Breast epithelium (tissue), 4 donors: ENCODE measurements at regions not wholly inside any gene's neighbourhood (a gene's known extent, or its start where the extent isn't known, plus 50 kb on each side); places are given as distances from the start of the nearest gene placed in this dataset.

Experiments used
- DNase-seq, 2 donors: peaks; one replicate each; pipeline ENCODE4 v3.0.0-alpha.2; 2019; ENCODE audit warnings: low spot score in 2 of 2
- H3K27ac ChIP-seq, 2 donors: fragments of 200-600 bp; sonication (generic) in 1 of 2; one replicate each; pipeline ENCODE4 v1.5.1; 2016 to 2019; ENCODE audit warnings: mild to moderate bottlenecking in 1 of 2
- H3K27me3 ChIP-seq, 2 donors: fragments of 200-600 bp; sonication (generic) in 1 of 2; one replicate each; pipeline versions ENCODE4 v1.5.1 to v1.6.0; 2017 to 2019; ENCODE audit warnings: control low read depth in 1 of 2, mild to moderate bottlenecking in 1 of 2
- H3K36me3 ChIP-seq: fragments of 200-600 bp; one replicate; pipeline ENCODE4 v1.5.1; 2019
- H3K4me1 ChIP-seq, 2 donors: fragments of 200-600 bp; sonication (generic); one replicate each; pipeline ENCODE4 v1.5.1; 2016 to 2019; ENCODE audit warnings: control low read depth in 1 of 2
- H3K4me3 ChIP-seq, 3 donors: fragments of 200-600 bp; sonication (generic); 1 replicate in 2 of 3; 2 replicates in 1 of 3; pipeline ENCODE4 v1.5.1; 2016 to 2019; ENCODE audit warnings: mild to moderate bottlenecking in 3 of 3, moderate library complexity in 2 of 3
- H3K9me3 ChIP-seq, 2 donors: fragments of 200-600 bp; sonication (generic) in 1 of 2; one replicate each; pipeline ENCODE4 v1.5.1; 2016 to 2019; ENCODE audit warnings: control low read depth in 1 of 2
- POLR2A ChIP-seq: fragments of 450-650 bp; IDR thresholded peaks from one replicate; pipeline ENCODE4 v1.6.1; 2016; ENCODE audit warnings: antibody characterized with exemption, mild to moderate bottlenecking, moderate library complexity
- POLR2AphosphoS5 ChIP-seq, 3 donors: sonication (generic); formaldehyde crosslinking; IDR thresholded peaks; one replicate each; pipeline ENCODE4 v1.6.1; 2017; ENCODE audit warnings: antibody characterized with exemption in 3 of 3
- intact Hi-C: fragments of 100-400 bp; cut with DNase I; formaldehyde crosslinking; loops from one replicate; pipeline ENCODE4 v1.15.1; 2023; ENCODE audit warnings: low total_unique reads
- TF ChIP-seq, protein P1 (sequence below), 3 donors: fragments of 450-650 bp; IDR thresholded peaks; one replicate each; pipeline ENCODE4 v1.5.1; 2016 to 2017; ENCODE audit warnings: antibody characterized with exemption in 3 of 3, mild to moderate bottlenecking in 3 of 3, moderate library complexity in 3 of 3

DNA sequence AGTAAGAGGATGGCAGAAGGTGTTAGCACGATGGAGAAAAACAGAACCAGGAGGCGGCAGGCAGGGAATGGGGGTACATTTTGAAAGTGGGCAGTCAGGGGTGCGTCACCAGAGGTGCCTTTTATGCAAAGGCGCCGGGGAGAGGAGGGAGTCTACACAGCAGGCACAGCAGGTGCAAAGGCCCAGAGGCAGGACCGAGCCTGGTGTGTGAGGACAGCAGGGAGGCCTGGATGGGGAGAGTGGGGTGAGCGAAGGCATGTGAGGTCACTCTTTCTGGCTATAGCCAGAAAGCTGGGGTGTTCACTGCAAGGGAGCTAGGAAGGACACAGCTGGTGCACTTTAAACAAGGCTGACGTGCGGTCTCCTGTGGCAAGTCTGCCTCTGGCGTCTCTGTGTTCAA lies 65.0 kb downstream of the NCOR2 start:
- TF ChIP-seq POLR2A: no peak
- no peak for TF ChIP-seq POLR2AphosphoS5 (IDR thresholded peaks at IDR 0.05)
- TF ChIP-seq, protein P1, sequence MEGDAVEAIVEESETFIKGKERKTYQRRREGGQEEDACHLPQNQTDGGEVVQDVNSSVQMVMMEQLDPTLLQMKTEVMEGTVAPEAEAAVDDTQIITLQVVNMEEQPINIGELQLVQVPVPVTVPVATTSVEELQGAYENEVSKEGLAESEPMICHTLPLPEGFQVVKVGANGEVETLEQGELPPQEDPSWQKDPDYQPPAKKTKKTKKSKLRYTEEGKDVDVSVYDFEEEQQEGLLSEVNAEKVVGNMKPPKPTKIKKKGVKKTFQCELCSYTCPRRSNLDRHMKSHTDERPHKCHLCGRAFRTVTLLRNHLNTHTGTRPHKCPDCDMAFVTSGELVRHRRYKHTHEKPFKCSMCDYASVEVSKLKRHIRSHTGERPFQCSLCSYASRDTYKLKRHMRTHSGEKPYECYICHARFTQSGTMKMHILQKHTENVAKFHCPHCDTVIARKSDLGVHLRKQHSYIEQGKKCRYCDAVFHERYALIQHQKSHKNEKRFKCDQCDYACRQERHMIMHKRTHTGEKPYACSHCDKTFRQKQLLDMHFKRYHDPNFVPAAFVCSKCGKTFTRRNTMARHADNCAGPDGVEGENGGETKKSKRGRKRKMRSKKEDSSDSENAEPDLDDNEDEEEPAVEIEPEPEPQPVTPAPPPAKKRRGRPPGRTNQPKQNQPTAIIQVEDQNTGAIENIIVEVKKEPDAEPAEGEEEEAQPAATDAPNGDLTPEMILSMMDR (IDR thresholded peaks at IDR 0.05): no peak
- intact Hi-C loops: no loop called here
- peak overlapping the region; percentile 80 to 82 for H3K27ac ChIP-seq
- no peak overlapping the region for H3K4me3 ChIP-seq
- H3K9me3 ChIP-seq: no peaks in the 10 kb centered on the region
- DNase-seq: no peak
- H3K27me3 ChIP-seq: no peaks in the 10 kb centered on the region
- H3K4me1 ChIP-seq: peaks cover 25 to 58% of the 10 kb centered on the region in 2 donors
- no peaks in the 10 kb centered on the region for H3K36me3 ChIP-seq

DNA sequence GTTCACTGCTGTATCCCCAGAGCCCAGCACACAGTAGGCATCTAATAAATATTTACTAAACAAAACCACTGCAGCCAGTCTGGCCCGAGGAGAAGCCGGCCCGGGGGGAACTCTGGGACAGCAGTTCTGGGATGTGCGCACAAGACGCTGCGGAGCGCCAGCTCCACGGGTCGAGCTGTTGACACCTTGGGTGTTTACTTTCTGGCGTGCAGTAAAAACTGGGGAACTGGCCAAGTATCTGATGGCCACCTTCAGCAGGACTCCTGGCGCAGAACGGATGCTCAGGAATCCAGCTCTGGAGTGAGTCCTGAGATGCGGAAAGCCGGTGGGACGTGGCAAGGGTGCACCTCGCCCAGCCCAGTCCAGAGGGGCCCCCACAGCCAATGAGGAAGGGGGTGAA lies 65.6 kb downstream of the NCOR2 start:
- Histone ChIP-seq H3K27me3 (no peaks in the 10 kb centered on the region), H3K36me3 (no peaks in the 10 kb centered on the region), H3K27ac (peak overlapping the region; percentile 80 to 82), H3K4me3 (no peak overlapping the region), H3K9me3 (no peaks in the 10 kb centered on the region), H3K4me1 (peaks cover 26 to 58% of the 10 kb centered on the region in 2 donors)
- DNase-seq: no peak
- TF ChIP-seq POLR2A (no peak), POLR2AphosphoS5 (IDR thresholded peaks at IDR 0.05) (no peak)
- TF ChIP-seq, protein P1 (IDR thresholded peaks at IDR 0.05): no peak
- intact Hi-C loops: no loop called here

DNA sequence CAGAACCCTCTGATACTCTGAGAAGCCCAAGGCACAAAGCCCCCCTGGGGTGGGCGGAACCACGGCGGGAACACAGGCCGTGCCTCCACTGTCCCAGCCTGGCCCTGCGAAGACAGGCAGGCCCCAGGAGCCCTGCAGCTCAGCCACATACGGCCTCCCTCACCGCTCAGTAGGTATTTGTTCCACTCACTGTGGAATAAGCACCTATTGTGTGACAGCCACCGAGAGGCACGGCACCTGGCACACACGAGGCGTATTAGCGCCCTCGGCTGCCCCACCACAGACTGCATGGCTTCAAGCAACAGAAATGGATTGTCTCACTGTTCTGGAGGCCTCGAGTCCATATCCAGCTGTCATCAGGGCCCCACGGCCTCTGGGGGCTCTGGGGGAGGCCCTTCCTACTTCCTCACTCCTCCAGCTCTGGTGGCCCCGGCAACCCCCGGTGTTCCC lies 66.3 kb downstream of the NCOR2 start:
- Histone ChIP-seq H3K4me3 (peak overlapping the region in 1 of 3 donors; percentile 10), H3K9me3 (no peaks in the 10 kb centered on the region), H3K27me3 (no peaks in the 10 kb centered on the region), H3K4me1 (peaks cover 23 to 60% of the 10 kb centered on the region in 2 donors), H3K27ac (peak overlapping the region; percentile 80 to 82), H3K36me3 (no peaks in the 10 kb centered on the region)
- no peak for DNase-seq
- TF ChIP-seq POLR2A (no peak), POLR2AphosphoS5 (IDR thresholded peaks at IDR 0.05) (no peak)
- TF ChIP-seq, protein P1 (IDR thresholded peaks at IDR 0.05): no peak
- intact Hi-C loops: no loop called here

DNA sequence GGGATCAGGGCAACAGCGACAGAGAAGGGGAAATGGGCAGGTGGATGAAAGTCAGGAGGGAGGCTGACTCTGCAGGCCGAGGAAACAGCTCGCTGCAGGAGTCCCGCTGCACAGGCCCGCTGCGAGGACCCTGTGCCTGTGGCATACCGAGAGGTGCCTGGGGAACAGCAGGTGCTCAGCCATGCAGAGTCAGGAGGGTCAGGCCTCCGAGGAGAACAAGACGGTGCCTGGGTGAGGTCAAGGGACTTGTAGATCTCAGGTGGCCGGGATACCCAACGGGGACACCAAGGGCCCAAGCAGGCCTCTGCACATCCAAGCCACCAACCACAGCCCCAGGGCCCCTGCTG lies 67.5 kb downstream of the NCOR2 start:
- no peak for DNase-seq
- Histone ChIP-seq H3K4me1 (peaks cover 23 to 51% of the 10 kb centered on the region in 2 donors), H3K36me3 (no peaks in the 10 kb centered on the region), H3K9me3 (no peaks in the 10 kb centered on the region), H3K27me3 (no peaks in the 10 kb centered on the region), H3K27ac (peak overlapping the region; percentile 80 to 82), H3K4me3 (peak overlapping the region in 1 of 3 donors; percentile 23)
- intact Hi-C loops: no loop called here
- TF ChIP-seq, protein P1 (IDR thresholded peaks at IDR 0.05): no peak
- TF ChIP-seq POLR2A (no peak), POLR2AphosphoS5 (IDR thresholded peaks at IDR 0.05) (no peak)

DNA sequence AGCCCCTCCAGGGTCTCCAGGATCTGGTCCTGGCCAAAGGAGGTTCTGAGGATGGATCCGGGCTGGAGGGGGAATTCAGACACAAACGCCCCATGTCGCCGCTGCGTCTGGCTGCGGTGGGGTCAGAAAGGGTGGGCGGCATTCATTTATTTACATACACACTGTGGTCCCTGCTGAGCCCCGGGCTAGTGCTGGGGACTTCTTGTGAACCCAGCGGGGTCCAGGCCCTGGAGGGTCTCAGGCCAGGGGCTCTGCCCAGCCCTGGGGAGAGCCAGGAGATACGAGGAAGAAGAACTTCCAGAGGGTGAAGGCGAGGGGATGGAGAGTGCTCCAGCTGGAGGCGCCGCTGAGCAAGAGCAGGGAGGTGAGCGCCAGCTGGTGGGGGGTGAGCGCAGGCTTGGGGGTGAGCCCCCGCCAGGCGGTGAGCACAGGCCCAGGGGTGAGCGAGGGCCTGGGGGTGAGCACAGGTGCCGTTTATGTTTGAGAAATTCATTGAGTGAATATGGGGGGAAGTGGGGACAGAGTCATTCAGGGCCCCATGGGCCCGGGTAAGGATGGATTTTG lies 68.1 kb downstream of the NCOR2 start:
- Histone ChIP-seq H3K4me3 (no peak overlapping the region), H3K36me3 (no peaks in the 10 kb centered on the region), H3K9me3 (no peaks in the 10 kb centered on the region), H3K27ac (peak overlapping the region; percentile 80 to 82), H3K27me3 (no peaks in the 10 kb centered on the region), H3K4me1 (peaks cover 20 to 49% of the 10 kb centered on the region in 2 donors)
- intact Hi-C loops: no loop called here
- TF ChIP-seq, protein P1 (IDR thresholded peaks at IDR 0.05): no peak
- TF ChIP-seq POLR2AphosphoS5 (IDR thresholded peaks at IDR 0.05) (no peak), POLR2A (no peak)
- no peak for DNase-seq
